ENCODE measurements at regions not wholly inside any gene's neighbourhood (a gene's known extent, or its start where the extent isn't known, plus 50 kb on each side); places are given as distances from the start of the nearest gene placed in this dataset.

GRCh38 chr9:107960916-107961315, 471.3 kb upstream of the KLF4 start:
- Histone ChIP-seq H2AFZ (ENCODE audit: low read depth, low read length) (no peak overlapping the region), H3K9me3 (replicated peaks; ENCODE audit: control insufficient read depth, insufficient read depth, low read length) (no peaks in the 10 kb centered on the region), H3K27me3 (ENCODE audit: control insufficient read depth in 2 of 2, insufficient read depth in 2 of 2, low read length in 2 of 2) (no peaks in the 10 kb centered on the region), H3K4me3 (replicated peaks in 1 of 3; ENCODE audit: insufficient read depth in 1 of 3, low read depth in 1 of 3, low read length in 3 of 3) (no peak overlapping the region), H4K20me1 (replicated peaks; ENCODE audit: control insufficient read depth, extremely low read depth, insufficient read depth, low read length) (no peaks in the 10 kb centered on the region), H3K36me3 (ENCODE audit: control insufficient read depth in 2 of 2, extremely low read depth in 1 of 2, insufficient read depth in 2 of 2, low read length in 2 of 2) (no peaks in the 10 kb centered on the region), H3K4me2 (ENCODE audit: insufficient read depth, low read length) (no peak overlapping the region), H3K27ac (ENCODE audit: insufficient read depth, low read depth, low read length) (no peak overlapping the region), H3K9ac (replicated peaks; ENCODE audit: extremely low read depth, insufficient read depth, low read length) (no peak overlapping the region), H3K9me1 (replicated peaks; ENCODE audit: control insufficient read depth, extremely low read depth, insufficient read depth, low read length) (no peaks in the 10 kb centered on the region), H3K4me1 (ENCODE audit: control insufficient read depth, extremely low read depth, insufficient read depth, low read length) (no peaks in the 10 kb centered on the region), H3K79me2 (ENCODE audit: control insufficient read depth, insufficient read depth, low read length) (no peaks in the 10 kb centered on the region)
- no TSS peak for BruUV-seq (replicated peaks)
- TF ChIP-seq POLR2AphosphoS5 (IDR thresholded peaks at IDR 0.05; ENCODE audit: insufficient read depth, low read depth, low read length) (no peak), CTCF (IDR thresholded peaks at IDR 0.05; ENCODE audit: extremely low read depth in 1 of 2, insufficient read depth in 1 of 2, low read depth in 1 of 2, low read length in 2 of 2) (no peak), MYC (IDR thresholded peaks at IDR 0.05; ENCODE audit: low read depth, low read length) (no peak), JUN (IDR thresholded peaks at IDR 0.05; ENCODE audit: borderline replicate concordance, insufficient read depth, insufficient read length, low read depth) (no peak), POLR2A (IDR thresholded peaks at IDR 0.05; ENCODE audit: low read depth, low read length) (no peak), EZH2 (IDR thresholded peaks at IDR 0.05; ENCODE audit: borderline replicate concordance, low read depth, low read length, severe bottlenecking) (no peak), GATA2 (IDR thresholded peaks at IDR 0.05; ENCODE audit: insufficient read depth, insufficient read length, low read depth, low read length) (no peak)
- TF ChIP-seq, protein P1, sequence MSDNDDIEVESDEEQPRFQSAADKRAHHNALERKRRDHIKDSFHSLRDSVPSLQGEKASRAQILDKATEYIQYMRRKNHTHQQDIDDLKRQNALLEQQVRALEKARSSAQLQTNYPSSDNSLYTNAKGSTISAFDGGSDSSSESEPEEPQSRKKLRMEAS (IDR thresholded peaks at IDR 0.05; ENCODE audit: insufficient read depth, insufficient read length): no peak
- no peak for FAIRE-seq
- intact Hi-C loops (cut with micrococcal nuclease) (no loop called here), dilution Hi-C loops (cut with MboI; ENCODE audit: extremely low pct_ligation_motif_present, low sequenced_read_pairs) (no loop called here)
- CTCF ChIA-PET: no interaction called here
- POLR2A ChIA-PET: no interaction called here
- no peak for DNase-seq (ENCODE audit: low read depth, low spot score)

Measured in endothelial cell of umbilical vein (primary cell).